Suppressor macrophage treated with lipopolysaccharide for 1 hour (primary cell): ENCODE measurements at regions not wholly inside any gene's neighbourhood (a gene's known extent, or its start where the extent isn't known, plus 50 kb on each side); places are given as distances from the start of the nearest gene placed in this dataset.
A peak's percentile ranks its signal among the peaks of the same experiment; 100 is the strongest.

Source experiments
- DNase-seq, 3 donors: peaks; one replicate each; pipeline ENCODE4 v3.0.0-alpha.2; 2020 to 2022

- no peak for DNase-seq
Measured at GRCh38 chr9:99401680-99402504, 179.8 kb downstream of the SEC61B start.

DNA sequence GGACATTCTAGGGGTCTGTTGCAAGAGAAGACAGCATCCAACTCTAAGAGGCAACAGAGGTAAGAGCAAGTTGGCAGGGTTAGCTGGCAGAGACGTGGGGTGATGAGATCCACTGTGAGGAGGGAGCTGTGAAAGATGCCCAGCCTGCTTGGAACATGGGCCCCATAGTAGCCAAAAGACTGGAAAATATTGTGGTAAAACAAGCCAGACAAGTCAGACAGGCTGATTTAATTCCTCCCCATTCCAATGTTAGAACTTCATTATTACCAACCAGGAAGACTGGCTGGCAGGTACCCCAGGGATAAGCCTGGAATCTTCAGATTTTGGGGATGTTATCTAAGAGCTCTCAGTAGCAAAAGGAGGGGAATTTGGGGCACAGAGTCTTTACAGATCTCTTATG is 181.3 kb downstream of the SEC61B start:
- no peak for DNase-seq

- DNase-seq, result peak; percentile 15 to 58 (median 55)
Measured at GRCh38 chr9:99405359-99405758, 183.3 kb downstream of the SEC61B start.

GRCh38 chr9:99406939-99407338 is 184.9 kb downstream of the SEC61B start:
- no peak for DNase-seq

DNA sequence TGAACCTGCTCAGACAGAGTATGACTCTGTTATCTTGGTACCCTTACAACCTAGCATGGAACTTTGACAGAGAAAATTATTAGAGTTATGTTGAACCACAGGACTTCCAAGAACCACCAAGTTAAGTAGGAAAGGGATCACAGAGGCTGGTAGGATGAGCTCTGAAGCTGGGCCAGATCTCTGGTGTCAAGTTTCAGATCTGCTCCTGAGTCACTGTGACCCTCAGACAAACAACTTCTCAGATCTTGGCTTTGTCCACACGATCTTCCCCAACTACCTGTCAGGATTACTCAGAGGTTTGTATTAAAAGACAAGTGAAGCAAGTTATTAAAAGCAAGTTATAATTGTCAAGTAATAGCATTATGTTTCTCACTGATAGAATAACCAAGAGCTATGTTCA is 189.0 kb downstream of the SEC61B start:
- no peak for DNase-seq

DNA sequence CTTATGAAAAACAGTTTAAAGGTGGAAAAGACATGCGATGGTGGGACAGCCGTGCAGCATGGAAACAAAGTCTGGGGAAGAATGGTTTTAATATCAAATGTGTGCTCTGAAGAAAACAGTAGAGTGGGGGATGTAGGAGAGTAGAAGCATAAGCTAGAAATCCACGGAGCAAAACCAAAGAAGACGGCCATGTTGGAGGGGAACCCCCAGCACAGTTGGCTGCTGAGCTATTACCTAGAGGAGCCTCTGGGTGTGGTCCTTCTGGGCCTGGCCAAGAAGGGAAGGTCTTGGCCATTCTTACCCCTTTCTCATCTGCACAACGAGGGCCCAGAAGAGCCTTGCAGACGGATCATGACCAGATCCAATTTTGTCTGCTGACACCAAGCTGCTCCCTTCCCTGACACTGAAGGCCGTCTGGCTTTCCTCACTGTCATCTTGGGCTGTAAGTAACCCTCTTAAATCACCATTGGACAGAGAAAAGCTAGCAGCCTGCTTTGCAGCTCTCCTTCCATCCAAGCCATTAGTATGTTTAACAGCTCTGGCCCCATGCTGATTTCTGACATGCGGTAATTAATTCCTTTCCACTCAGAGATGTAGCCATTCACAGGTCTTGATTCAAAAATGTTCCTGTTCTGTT is 189.5 kb downstream of the SEC61B start:
- DNase-seq, result no peak

DNA sequence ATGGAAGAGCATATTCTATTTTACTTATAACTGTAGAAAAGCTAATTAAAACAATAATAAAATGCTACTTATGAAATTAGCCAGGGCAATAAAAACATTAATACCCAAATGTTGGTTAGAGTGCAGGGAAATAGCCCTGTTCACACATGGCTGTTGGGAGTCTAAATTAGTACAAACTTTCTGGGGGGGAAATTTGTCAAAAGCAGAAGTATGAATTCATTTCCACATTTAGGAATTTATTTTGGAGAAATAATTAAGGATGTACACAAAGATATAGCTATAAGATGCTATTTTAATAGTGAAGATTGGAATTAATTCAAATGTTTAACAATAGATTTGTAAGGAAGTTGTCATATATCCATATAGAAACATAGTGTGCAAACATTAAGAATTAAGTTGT is 190.5 kb downstream of the SEC61B start:
- peak; percentile 28 to 59 (median 57) for DNase-seq

- no peak for DNase-seq
Measured at GRCh38 chr9:99414321-99414720, 192.2 kb downstream of the SEC61B start.

GRCh38 chr9:99415606-99416005 is 193.5 kb downstream of the SEC61B start:
- no peak for DNase-seq

- DNase-seq, result peak in 2 of 3 donors; percentile 63 to 69
Measured at GRCh38 chr9:99416007-99416406, 193.9 kb downstream of the SEC61B start.

DNA sequence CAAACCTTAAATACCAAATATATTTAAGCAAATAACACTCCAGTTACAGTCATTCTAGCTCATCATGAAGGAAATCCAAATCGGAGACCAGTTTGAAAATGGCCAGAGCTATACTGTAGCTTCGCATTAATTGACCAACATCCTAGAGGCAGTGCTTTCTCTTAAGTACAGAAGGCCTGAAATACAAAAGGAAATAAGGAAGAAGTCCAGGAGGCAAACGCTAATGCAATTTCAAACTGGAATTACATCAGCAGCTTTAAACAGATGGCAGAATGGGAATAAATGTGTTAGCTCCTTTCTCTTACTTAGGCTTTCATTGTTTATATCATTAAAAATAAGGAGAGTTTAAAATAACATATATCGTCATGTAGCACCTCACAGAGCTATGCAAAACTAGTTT is 197.0 kb downstream of the SEC61B start:
- peak; percentile 41 to 71 (median 63) for DNase-seq

DNA sequence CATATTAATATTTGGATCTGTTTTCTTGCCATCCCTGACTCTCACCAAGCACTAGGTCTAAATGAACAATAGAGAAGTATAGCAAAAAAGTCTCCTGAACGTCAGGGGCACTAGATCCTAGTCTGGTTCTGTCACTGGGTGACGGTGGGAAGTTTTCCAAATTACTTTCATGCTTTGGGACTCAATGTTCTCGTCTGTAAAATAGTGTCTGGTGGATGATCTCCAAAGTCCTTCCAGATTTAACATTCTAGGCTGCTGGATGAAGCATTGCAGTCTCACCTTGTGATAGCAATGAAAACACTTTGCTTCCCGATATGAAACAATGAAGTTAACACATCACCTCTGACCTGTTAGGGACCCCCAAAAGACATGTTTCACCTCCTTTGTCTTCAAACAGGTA is 199.3 kb downstream of the SEC61B start:
- no peak for DNase-seq

DNA sequence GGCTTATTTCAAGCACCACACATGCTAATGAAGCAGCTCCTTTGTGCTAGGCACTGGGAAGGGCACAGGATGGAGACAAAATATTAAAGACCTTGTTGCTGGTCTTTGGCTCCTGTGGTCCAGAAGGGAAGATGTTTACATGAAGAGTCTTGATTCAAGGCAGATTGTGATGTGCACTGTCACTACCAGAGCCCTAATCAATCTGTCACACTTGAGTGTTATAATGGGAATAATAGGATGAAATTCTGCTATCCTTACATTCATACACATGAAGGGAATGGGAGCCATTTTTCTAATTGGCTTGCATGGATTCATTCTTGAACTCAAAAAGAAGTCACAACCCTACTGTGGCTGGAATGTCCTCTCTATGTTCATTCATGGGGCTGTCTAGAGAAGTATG is 203.0 kb downstream of the SEC61B start:
- no peak for DNase-seq

DNA sequence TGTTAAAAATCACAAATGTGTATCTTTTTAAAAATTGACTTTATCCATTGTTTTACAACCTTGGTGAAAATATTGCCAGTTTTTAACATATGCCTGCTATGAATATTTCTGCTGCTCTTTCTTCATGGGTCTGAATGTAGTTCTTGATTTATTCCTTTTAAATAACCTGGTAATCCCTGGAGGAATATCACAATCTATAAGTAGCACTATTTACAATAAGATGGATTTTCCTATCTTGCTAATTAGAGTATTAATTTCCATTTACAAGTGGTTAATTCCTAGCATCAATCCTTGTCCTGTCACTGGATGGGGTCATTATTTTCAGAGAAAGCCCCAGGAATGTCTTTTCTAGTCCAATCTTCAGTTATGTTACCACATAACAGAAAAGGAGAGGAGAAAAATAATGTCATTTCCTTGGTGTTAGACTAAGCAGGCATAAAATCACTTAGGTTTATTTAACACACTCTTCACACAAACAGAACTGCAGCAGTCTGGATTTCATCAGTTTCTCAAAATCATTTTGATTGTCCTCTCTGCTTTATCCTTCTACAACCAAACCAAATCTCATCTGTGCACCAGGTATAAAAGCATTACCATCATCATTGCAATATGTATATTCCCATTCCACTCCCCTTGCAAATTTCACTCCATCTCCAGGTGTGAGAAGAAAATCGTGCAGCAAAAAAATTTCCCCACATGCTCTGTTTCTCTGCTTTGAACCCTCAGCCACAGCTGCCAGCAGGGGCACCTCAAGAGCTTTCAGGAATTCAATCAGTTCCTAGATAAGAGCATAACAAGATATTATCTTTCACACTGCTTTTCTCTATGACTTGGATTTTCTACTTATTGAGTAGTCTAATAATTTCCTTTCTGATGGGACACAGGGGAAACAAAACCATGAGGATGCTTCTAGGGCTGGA is 204.1 kb downstream of the SEC61B start:
- no peak for DNase-seq

DNA sequence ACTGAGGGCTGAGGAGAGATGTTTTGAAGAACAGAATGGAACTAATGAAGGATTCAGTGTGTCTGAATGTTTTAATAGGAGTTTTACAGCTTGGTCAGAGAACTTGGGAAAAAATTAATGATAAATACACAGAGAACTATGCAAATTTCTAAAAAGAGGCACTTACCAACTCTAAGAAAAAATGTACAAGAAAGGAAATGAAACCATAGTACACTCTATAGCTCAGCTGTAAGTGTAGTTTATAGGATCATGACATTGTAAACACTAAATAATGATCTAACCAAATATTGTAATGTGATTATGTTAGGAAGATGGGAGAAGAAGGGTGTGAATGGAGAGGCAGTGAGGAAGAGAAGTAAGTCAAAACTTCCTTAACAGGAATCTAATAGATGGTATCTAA is 205.2 kb downstream of the SEC61B start:
- peak in 1 of 3 donors; percentile 36 for DNase-seq

DNA sequence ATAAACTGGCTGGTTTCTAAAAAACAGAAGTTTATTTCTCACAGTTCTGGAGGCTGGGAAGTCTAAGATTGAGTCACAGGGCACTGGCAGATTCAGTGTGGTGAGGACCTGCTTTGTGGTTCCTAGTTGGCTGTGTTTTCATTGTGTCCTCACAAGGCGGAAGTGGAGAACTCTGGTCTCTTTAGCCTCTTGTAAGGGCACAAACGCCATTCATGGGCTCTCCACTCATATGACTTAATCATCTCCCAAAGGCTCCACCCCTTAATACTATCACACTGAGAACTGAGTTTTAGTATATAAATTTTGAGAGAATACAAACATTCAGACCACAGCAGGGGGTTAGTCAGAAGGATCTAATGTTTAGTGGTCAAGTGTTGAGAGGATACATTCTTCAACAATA is 208.2 kb downstream of the SEC61B start:
- DNase-seq, result peak; percentile 89 to 96 (median 94)

GRCh38 chr9:99431103-99431502 is 209.0 kb downstream of the SEC61B start:
- peak; percentile 39 to 64 (median 59) for DNase-seq

- no peak for DNase-seq
Measured at GRCh38 chr9:99432075-99432474, 210.0 kb downstream of the SEC61B start.

DNA sequence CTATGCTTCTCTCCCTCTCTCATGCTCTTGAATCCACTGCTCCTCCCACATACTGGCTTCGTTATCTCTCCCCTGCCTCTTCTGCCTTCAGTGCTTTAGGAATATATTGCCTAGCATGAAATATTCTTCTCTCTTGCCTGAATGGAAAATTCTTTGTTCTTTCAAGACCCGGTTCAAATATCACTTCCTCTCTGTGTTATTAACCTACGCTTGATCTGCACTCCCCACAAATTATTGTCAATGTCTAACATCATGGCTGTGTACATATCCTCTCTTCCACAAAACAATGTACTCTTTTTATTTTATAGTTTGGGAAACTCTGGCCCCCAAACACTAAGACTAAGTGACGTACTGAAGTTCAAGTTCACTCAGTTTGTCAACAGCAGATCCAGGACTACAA is 211.0 kb downstream of the SEC61B start:
- no peak for DNase-seq

GRCh38 chr9:99433555-99433954 is 211.5 kb downstream of the SEC61B start:
- DNase-seq, result peak; percentile 92 to 95 (median 95)

DNA sequence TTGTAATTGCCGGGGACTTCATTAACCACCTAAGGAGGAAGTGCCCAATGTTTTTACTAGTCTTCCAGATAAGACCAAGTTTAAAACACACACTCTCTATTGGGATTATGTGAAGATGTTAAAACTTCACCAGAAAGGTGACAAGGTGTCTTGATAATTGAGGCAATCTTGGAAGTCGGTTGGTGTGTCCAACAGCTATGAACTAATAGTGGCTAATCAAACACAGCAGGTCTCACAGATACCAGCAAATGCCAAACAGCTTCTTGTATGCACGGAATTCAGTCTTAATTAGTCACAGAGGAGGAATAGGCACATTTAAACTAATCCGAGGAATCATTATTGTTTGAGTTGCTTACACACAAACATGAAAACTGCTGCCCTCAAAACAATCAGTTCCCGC is 214.5 kb downstream of the SEC61B start:
- DNase-seq, result no peak

DNA sequence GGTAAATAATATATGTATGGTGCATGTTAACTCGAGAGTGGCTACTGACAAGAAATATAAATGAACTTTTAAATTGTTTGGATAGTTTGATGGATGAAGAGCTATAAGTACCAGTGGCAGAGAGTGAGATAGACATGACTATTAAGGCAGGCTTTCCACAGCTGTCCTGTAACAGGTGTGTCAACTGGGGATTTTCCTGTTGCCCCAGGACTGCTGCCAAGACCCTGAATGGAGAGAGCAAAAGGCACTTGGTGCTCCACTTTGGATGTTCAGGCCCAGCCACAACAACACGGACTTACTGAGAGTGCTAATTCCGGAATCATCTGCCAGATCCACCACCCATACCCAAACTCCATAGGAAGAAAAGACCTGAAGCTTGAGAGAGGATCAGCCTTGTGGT is 215.1 kb downstream of the SEC61B start:
- DNase-seq, result no peak

GRCh38 chr9:99438596-99438995 is 216.5 kb downstream of the SEC61B start:
- DNase-seq, result peak; percentile 33 to 54 (median 35)
